T47D (cell line): ENCODE measurements at regions not wholly inside any gene's neighbourhood (a gene's known extent, or its start where the extent isn't known, plus 50 kb on each side); places are given as distances from the start of the nearest gene placed in this dataset.

ENCODE experiments used
- DNase-seq, 2 experiments: peaks; one replicate each; pipeline versions ENCODE4 v3.0.0 to v3.0.0-alpha.2; 2011 to 2012; ENCODE audit warnings: low read depth in 1 of 2, low spot score in 1 of 2
- JUND ChIP-seq: IDR thresholded peaks from 2 replicates; pipeline ENCODE4 v1.6.1; 2012; ENCODE audit warnings: low read depth
- in situ Hi-C: cut with HindIII; loops from 2 replicates; pipeline ENCODE4 v1.10.0; 2016; ENCODE audit warnings: low sequenced_read_pairs, low pct_unique_long_range_greater_than_20kb

- in situ Hi-C loops = no loop called here
- TF ChIP-seq JUND = no peak
- DNase-seq = peak in 1 of 2 experiments; percentile 13
These were observed 156.1 kb upstream of the CDH13 start for GRCh38 chr16:82470620-82471152.

GRCh38 chr16:82470016-82470415 is 156.8 kb upstream of the CDH13 start:
- DNase-seq = no peak
- no peak for TF ChIP-seq JUND
- in situ Hi-C loops = no loop called here

- in situ Hi-C loops = no loop called here
- TF ChIP-seq JUND = no peak
- DNase-seq = no peak
These were observed 162.6 kb upstream of the CDH13 start for GRCh38 chr16:82464187-82464586.

GRCh38 chr16:82460766-82461165 is 166.0 kb upstream of the CDH13 start:
- in situ Hi-C loops = no loop called here
- no peak for DNase-seq
- TF ChIP-seq JUND = no peak

GRCh38 chr16:82459580-82460256 is 167.1 kb upstream of the CDH13 start:
- no peak for TF ChIP-seq JUND
- DNase-seq = no peak
- in situ Hi-C loops = no loop called here

- peak; percentile 55 to 81 for DNase-seq
- in situ Hi-C loops = no loop called here
- TF ChIP-seq JUND = no peak
These were observed 170.1 kb upstream of the CDH13 start for GRCh38 chr16:82456683-82457082.

GRCh38 chr16:82454566-82454965 is 172.2 kb upstream of the CDH13 start:
- no peak for DNase-seq
- in situ Hi-C loops = no loop called here
- no peak for TF ChIP-seq JUND

GRCh38 chr16:82454152-82454551 is 172.6 kb upstream of the CDH13 start:
- in situ Hi-C loops = no loop called here
- DNase-seq = no peak
- no peak for TF ChIP-seq JUND

GRCh38 chr16:82452004-82452756 is 174.6 kb upstream of the CDH13 start:
- DNase-seq = no peak
- TF ChIP-seq JUND = no peak
- in situ Hi-C loops = no loop called here

- in situ Hi-C loops = no loop called here
- no peak for DNase-seq
- no peak for TF ChIP-seq JUND
These were observed 175.3 kb upstream of the CDH13 start for GRCh38 chr16:82451449-82451848.

GRCh38 chr16:82440336-82440735 is 186.4 kb upstream of the CDH13 start:
- no peak for DNase-seq
- TF ChIP-seq JUND = no peak
- in situ Hi-C loops = no loop called here

GRCh38 chr16:82439678-82440293 is 187.0 kb upstream of the CDH13 start:
- DNase-seq = peak in 1 of 2 experiments; percentile 32
- TF ChIP-seq JUND = no peak

GRCh38 chr16:82433042-82433441 is 193.7 kb upstream of the CDH13 start:
- no peak for TF ChIP-seq JUND
- in situ Hi-C loops = no loop called here
- no peak for DNase-seq

More at GRCh38 chr16:82439678-82440293, 187.0 kb upstream of the CDH13 start:
- in situ Hi-C loops = no loop called here
